SK-N-DZ (cell line): ENCODE measurements at regions not wholly inside any gene's neighbourhood (a gene's known extent, or its start where the extent isn't known, plus 50 kb on each side); places are given as distances from the start of the nearest gene placed in this dataset.

Experiments
- DNase-seq: peaks from one replicate; pipeline ENCODE4 v3.0.0-alpha.2; 2015; ENCODE audit warnings: low spot score

DNA sequence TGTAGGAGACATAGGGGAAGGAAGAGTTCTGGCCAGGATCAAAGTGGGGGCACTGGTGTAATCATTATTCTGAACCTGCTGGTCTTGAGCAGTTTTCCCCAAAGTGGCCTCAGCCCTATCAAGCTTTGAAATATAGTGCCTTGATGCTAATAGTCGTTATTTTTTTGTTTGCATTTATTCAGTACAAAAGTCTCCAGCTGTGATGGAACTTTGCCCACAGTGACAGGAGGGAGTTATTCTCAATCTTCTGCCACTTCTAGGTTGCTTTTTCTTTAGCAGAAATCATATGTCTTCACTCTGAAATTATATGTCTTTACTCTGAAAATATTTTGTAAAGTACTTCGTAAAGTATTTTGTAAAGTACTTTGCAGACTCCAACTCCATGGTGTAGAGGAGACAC lies 93.1 kb downstream of the FAT3 start:
- DNase-seq = no peak

DNA sequence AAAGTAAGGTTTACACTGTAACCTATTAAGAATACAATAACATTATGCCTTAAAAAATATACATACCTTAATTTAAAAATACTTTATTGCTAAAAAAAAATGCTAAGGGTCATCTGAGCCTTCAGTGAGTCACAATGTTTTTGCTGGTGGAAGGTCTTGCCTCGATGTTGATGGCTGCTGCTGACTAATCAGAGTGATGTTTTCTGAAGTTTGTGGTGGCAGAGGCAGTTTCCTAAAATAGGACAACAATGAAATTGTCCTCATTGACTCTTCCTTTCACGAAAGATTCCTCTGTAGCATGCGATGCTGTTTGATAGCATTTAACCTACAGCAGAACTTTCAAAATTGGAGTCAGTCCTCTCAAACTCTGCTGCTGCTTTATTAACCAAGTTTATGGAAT lies 97.6 kb downstream of the FAT3 start:
- no peak for DNase-seq

DNA sequence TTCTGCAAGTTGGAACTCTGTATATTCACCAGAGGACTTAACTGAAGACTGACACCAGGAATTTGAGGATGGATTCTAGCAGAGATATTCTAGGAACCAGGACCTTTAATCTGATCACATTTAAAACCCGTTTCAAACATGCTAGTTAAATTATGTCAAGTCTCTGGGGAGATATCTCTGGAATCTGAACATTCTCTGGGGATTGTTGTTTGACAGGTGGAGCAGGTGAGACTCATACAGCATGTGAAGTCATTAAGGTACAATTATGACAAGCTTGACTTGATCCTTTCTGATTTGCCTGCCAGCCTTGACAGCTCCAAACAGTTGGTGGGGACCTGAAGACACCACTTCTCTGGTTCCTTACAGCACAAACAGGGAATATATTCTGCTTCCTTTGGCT lies 100.3 kb downstream of the FAT3 start:
- peak; percentile 62 for DNase-seq

DNA sequence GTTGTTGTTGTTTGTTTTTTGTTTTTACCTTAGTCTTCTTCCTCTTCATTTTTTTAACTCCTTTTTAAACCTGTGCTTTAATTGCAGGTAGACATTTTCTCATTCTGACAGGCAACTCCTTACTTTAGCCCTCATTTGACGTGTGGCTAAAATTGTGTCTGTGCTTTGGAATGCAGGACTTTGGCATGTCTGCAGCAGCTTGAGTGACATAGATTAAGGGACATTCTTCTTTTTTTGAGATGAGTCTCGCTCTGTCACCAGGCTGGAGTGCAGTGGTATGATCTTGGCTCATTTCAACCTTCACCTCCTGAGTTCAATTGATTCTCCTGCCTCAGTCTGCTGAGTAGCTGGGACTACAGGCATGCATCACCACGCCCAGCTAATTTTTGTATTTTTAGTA lies 100.8 kb downstream of the FAT3 start:
- DNase-seq = no peak

DNA sequence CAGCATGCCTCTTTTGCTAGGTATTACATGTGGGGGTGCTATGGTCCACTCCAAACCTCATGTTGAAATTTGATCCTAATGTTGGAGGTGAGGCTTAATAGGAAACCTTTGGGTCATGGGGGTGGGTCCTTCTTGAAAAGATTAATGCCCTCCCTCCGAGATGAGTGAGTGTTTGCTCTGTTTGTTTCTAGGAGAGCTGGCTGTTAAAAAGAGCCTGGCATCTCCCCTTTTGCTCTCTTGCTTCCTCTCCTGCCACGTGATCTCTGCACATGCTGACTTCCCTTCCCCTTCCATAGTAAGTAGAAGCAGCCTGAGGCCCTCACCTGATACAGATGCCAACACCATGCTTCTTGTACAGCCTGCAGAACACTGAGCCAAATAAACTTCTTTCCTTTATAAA lies 104.5 kb downstream of the FAT3 start:
- DNase-seq = no peak

DNA sequence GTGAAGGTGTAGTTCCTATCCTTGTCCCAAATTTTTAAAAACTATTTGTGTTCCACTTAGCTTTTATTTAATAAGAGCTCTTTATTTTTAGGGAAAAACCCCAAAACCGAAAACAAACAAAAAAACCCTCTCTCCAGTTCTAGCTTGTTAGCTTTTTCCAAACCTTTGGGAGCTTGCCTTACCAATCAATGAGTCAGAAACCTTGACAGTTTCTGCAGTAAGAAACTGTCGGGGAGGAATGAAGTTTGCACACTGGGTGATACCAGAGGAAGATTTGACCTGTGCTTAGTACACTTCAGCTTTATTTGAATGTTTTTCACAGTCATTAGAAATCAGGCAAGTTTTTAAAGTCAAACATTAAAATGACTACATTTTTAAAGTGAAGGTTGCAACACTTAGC lies 105.0 kb downstream of the FAT3 start:
- DNase-seq = no peak

DNA sequence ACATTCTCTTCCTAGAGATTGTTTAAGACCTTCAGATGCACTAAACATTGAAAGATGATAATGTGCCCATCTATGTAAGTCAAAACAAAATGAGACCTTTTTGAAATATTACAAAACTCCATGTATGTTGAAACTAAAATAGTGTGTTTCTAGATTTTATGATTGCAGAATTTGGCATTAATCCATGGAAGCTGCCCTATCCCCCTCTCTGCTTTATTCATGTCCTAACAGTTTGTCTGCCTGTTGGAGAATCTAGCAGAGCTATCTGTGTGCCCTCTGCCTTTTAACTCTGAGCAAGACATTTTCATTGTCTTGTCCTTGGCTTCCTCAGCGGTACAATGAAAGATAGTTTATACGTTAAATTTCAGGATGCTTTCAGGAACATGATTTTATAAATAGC lies 105.5 kb downstream of the FAT3 start:
- DNase-seq = no peak

DNA sequence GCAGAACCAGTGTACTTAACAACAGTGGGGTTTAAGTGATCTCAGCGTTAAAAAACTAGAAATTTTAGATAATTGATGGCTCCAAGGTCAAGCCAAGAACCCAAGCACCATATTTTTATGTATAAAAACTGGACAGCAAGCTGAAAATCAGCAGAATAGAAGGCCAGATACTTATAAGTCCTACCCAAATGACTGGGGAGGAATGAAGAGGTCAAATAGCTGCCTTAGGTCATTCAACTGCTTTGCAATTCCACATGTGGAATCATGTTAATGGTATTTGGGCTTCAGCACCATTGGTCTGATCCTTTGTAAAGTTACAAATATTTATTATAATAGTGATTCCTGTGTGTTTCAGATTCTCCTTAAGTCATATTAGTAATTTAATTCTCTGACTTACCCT lies 108.4 kb downstream of the FAT3 start:
- DNase-seq = no peak

DNA sequence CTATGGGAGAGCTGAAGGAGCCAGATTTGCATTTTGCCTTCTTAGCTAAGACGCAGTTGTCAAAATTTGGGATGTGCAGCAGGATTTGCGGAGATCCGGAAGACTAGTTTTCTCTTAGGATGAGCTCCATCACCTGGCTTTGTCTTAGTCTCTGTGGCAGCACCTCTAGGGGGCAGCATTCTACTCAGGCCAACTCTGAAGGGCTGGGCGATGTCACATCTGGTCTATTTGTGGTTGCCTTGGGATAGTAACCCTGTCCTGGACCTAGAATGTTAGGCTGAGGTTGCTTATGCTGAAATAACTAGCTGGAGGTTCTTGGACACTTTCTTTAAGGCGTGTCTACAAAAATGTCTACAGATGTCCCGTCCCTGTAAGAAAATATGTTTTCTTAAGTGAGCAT lies 116.2 kb downstream of the FAT3 start:
- peak; percentile 33 for DNase-seq

DNA sequence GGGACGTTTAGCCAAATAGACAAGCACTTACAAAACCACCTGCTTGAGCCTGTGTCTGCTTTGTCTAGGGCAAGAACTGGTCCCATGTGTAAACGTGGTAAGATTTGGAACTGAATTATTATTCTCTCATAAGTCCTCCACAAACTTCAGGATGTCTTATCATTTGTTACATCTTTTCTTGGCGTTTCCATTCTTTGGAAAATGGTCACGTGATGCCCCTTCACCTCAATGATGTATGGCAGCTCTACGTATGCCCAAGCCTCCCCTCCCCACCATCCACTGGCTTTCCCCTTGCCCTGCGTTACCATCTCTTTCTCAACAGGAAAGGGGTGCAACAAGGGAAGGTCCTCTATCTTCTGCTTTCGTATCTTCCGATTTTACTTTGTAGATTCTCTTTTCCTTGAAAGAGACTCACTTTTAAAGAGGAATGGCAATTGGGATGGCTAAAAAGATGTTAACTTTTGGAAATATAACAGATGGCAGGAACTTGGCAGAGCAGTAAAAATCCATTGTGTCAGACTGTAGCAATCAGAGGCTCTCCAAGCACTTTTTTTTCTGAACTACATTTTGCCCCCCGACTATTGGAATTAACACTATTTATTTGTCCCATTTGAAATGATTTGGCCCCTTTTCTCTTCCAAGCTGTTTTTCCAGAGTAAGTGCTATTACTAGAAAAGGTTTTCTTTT lies 117.6 kb downstream of the FAT3 start:
- DNase-seq = no peak

DNA sequence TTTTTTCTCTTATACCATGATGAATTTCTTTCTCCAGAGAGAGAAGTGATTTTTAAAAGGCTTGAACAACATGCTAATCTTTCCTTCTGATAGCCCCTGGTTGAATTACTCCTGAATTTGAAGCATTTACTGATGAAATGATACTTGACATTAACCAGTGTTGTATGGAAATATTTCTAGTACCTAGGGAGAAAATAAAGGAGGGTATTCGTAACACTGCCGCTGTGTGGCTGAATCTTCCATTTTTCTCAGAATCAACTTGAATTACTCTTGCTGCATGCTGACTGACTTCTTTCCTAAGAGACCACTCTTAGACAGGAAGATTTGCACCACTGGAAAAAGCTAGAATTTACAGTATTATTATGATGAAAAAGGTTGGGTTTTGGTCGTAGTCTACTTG lies 118.3 kb downstream of the FAT3 start:
- DNase-seq = no peak

DNA sequence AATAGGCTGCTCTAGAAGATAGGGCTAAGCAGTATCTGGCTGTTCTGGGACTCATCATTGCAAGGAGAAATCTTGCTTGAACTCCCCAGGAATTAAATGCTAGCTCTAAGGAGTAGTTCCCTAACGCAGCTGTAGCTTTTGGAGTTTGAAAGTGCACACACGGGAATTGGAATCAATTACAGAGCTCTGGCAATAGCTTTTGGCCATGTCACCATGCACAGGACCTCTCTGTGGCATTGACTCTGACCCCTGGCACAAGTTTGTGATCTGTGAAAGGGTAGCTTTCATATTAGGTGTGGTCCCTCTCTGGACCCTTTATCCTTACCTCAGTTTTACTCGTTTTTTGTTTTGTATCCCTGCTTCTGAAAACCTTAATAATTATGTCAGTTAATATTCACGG lies 121.6 kb downstream of the FAT3 start:
- DNase-seq = no peak

DNA sequence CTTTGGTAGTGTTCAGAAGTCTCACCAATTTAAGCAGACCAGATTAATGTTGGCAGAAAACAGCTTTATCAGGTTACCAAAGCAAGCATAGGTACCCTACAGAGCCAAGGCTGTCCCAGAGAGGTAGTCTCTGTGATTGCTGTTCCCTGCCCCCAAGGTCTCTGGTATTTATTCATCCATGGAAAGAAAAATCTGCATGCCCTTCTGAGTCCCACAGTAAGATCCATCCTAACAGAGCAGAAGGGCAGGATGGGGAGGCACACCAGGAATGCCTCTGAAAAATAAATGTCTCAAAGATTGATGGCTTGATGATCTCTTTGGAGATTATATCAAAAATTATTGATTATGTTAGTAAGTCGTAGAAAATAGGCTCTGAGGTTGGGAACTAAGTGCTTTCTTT lies 122.8 kb downstream of the FAT3 start:
- peak; percentile 52 for DNase-seq

DNA sequence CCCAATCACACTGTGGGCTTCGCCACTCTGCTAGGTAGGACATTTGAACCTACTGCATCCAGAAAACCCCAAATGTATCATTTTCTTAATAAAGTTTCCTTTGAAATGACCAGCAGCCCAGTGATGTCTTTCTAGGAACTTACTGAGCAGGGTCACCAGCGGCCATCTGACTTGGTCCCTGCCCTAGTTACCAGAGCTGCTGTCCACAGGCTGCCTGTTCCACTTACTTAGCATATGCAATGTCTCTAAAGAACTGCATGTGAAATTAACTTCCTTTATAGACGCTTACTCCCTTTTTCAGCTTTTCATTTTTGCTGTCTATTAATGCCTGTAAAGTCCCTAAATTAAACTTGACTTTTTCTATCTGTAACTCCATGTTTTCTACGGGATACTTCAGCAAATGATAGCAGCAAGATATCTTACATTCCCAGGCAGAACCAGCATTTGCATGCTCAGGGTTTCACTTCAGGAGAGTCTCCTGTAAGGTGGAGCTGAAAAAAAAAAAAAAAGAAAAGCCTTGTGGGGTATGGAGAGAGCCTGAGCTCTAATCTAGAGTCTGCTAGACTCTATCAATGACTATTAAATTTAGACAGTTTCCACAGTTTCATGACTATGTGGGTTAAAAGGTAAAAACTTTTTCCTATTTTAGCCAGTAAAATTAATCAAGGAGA lies 125.0 kb downstream of the FAT3 start:
- no peak for DNase-seq

DNA sequence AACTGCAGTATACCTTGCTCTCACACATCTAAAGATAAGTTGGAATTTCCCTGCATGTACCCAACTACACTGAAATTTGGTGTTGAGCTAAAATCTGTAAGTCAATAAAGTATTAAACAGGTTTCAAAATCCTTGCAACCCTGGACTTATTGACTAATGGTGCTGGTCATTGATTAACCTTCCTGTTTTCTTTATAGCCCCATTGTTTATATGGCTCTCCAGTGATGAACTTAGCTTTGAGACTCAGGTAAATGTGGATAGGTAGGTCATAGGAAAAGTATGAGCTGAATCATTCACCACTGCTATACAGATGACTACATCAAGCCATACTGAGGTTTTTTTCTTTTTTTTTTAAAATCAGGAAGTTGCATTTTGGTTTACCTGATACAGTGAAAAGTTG lies 132.7 kb downstream of the FAT3 start:
- no peak for DNase-seq

DNA sequence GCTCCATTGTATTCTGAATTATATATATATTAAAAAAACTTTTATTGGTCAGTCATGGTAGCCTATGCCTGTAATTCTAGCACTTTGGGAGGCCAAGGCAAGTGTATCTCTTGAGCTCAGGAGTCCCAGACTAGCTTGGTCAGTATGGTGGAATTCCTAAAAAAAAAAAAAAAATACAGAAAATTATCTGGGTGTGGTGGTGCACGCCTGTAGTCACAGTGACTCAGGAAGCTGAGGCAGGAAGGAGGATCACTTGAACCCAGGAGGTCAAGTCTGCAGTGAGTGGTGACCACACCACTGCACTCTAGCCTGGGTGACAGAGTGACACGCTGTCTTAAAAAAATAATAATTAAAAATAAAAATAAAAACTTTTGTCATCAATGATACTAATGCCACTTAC lies 133.2 kb downstream of the FAT3 start:
- no peak for DNase-seq

DNA sequence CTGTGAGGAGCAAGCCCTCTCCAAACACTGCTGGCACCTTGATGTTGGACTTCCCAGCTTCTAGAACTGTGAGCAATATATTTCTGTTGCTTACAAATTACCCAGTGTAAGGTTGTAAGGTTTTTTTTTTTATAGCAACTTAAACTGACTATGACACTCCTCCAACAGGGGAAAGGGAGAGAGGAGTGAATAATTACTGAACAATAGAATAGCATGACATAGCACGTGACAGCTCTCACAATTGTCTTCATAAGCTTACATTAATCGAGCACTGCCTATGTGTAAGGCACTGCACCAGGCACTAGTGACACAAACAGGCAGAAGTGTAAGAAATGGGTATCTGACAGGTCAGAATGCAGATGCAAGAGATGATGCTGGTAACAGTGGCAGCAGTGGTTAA lies 136.9 kb downstream of the FAT3 start:
- no peak for DNase-seq

DNA sequence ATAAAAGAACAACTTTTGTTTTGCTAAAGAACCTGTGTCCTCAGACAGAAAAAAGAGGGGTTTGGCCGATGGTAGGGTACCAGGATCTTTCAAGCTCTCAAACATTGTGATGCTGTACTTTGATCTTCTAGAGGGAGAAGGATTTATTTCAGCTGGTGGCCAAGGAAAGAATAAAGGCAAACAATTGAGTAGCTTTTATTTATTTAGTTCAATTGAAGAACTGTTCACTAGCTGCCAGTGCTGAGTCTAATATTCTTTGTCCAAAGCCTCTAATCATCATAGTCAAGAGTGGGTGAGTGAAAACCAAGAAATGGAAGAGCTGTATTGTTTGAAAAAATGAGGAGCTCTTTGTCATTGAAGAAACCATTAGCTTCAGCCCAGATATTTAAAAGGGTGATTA lies 138.4 kb downstream of the FAT3 start:
- DNase-seq = no peak

DNA sequence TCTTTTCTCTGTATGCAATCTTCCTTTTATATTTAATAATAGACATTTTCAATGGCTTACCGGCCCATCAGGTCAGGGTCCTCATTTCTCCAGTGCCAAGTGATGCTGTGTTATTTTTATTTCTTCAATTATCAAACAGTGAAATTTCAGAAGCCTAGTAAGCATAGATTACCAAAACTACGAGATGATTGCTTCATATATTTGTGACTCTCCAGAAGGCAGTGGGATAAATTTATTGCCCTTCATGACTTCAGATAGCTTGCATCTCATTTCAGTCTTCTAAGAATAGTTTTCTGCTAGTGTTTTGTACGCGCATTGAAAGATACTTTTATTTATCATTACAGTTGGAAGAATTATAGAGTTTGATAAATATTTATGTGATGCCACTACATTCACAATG lies 139.6 kb downstream of the FAT3 start:
- DNase-seq = no peak

DNA sequence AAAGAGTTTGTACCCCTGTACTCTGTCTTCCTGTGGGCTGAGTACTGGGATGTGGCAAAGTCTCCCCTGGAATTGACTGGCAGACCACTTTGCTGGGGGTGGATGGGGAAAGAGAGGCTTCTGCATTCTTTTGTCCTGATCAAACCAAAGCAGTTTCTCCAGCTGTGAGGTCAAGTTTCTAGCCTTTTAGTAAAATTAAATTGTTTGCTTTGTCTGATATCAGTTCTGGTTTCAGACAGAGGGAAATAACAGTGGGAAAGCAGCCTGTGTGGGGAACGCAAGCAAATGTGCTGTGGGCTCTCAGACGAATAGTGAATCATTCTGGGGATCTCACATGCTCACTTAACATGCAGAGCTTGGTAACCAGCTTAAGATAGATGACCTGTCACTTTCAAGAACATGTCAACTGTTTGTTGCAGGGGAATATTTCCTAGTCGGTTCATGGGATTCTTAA lies 151.6 kb downstream of the FAT3 start:
- DNase-seq = no peak

DNA sequence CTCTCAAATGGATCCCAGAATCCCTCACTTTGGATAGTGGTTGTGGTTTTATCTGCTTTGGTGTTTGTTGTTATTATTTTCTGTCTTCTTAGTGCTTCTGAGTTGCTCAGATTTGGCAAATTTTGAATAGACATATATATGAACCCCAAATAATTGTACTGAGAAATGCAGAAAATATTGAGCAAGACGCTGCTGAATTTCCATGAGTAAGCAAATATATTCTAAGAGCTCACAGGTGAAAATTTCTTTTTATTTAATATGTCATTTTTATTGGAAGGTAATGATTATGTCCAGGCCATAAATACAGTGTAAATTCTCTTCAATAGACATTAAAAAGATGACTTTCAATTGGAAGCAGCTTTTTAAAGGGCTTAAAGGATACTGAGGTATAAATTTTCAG lies 152.1 kb downstream of the FAT3 start:
- no peak for DNase-seq

DNA sequence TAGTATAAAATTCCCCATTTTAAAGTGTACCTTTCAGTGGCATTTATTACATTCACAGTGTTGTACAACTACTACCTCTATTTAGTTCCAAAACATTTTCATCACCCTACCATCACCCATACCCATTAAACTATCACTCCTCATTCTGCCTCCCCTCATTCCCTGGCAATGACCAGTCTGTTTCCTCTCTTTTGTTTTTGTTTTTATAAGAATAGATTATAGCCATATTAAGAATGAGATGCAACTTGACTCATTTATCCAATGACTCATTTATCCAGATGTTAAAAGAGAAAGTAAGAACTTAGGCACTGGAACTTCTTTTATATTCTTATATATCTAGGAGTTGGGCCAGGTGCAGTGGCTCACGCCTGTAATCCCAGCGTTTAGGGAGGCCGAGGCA lies 156.3 kb downstream of the FAT3 start:
- DNase-seq = no peak

DNA sequence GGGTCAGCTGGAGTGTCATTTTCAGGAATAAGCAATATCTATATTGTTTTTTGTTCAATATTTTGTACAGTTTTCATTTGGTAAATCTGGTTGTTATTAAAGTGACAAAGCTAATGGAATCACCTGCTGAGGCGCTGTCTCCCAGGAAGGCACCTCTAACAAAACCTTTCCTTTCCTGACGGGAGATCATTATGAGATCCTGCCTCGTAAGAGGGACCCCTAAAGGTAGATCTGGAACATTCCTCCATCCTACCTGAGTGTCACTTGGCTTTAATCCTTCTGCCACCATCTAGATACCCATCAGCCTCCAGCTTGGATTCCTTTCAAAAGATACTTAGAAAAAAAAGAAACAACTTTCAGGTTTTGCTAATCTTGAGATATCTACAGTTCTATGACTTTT lies 157.7 kb downstream of the FAT3 start:
- DNase-seq = no peak

DNA sequence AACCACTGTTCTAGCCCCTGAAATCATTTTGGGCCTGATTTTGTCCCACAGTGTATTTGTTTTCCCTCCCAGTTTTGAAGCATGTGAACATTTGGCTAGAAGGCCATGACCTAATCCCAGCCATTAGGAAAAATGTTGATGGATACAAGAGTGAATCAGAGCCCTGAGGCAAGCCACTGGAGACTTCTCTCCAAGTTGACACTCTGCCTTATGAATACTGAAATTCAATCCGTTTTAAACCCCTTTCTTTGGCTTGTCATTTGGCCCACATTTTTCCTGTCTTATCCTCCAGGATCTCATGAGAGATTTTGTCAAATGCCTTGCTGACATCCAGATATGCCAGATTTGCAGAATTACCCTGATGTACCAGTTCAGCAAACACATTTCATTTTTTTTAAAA lies 158.8 kb downstream of the FAT3 start:
- DNase-seq = no peak
